CD14-positive monocyte (primary cell): ENCODE measurements at regions not wholly inside any gene's neighbourhood (a gene's known extent, or its start where the extent isn't known, plus 50 kb on each side); places are given as distances from the start of the nearest gene placed in this dataset.

ENCODE experiments used
- DNase-seq, 3 donors: peaks; one replicate each; pipeline ENCODE4 v3.0.0-alpha.2; 2011 to 2022
- H2AFZ ChIP-seq: 2 replicates; pipeline ENCODE4 v1.6.0; 2012; ENCODE audit warnings: mild to moderate bottlenecking, low read depth, low read length, inconsistent platforms; ENCODE audit not compliant: insufficient read depth, poor library complexity, severe bottlenecking
- H3K27ac ChIP-seq, 2 donors: 1 replicate in 1 of 2; 2 replicates in 1 of 2; pipeline ENCODE4 v1.5.1; 2012 to 2013; ENCODE audit warnings: low read length in 2 of 2, control low read depth in 1 of 2, inconsistent platforms in 1 of 2, low read depth in 1 of 2, mild to moderate bottlenecking in 1 of 2
- H3K27me3 ChIP-seq, 2 donors: one replicate each; pipeline versions ENCODE4 v1.6.0 to v1.6.1; 2011 to 2013; ENCODE audit warnings: low read length in 2 of 2; ENCODE audit not compliant: control insufficient read depth in 2 of 2, insufficient read depth in 2 of 2
- H3K36me3 ChIP-seq, 2 donors: replicated peaks in 1 of 2; 1 replicate in 1 of 2; 2 replicates in 1 of 2; pipeline versions ENCODE4 v1.5.1 to v1.6.1; 2012 to 2013; ENCODE audit warnings: low read length in 2 of 2, control low read depth in 1 of 2, inconsistent platforms in 1 of 2, mild to moderate bottlenecking in 1 of 2; ENCODE audit not compliant: insufficient read depth in 2 of 2, control insufficient read depth in 1 of 2
- H3K4me1 ChIP-seq, 2 donors: 1 replicate in 1 of 2; 2 replicates in 1 of 2; pipeline versions ENCODE4 v1.5.1 to v1.6.1; 2012 to 2013; ENCODE audit warnings: low read length in 2 of 2, control low read depth in 1 of 2, inconsistent platforms in 1 of 2, mild to moderate bottlenecking in 1 of 2, moderate library complexity in 1 of 2; ENCODE audit not compliant: insufficient read depth in 2 of 2, control insufficient read depth in 1 of 2
- H3K4me2 ChIP-seq: replicated peaks from 2 replicates; pipeline ENCODE3; 2012; ENCODE audit warnings: low read length, moderate library complexity, mild to moderate bottlenecking; ENCODE audit not compliant: poor library complexity, severe bottlenecking; ENCODE audit errors: extremely low read depth
- H3K4me3 ChIP-seq, 3 experiments: fragments of 200-600 bp in 1 of 3; sonication (generic) in 1 of 3; replicated peaks in 1 of 3; 1 replicate in 2 of 3; 2 replicates in 1 of 3; pipeline ENCODE4 v1.5.1; 2011 to 2013; ENCODE audit warnings: low read length in 3 of 3, mild to moderate bottlenecking in 3 of 3, control low read depth in 2 of 3, low read depth in 2 of 3, inconsistent platforms in 1 of 3, moderate library complexity in 1 of 3
- H3K79me2 ChIP-seq: 2 replicates; pipeline ENCODE4 v1.6.0; 2012; ENCODE audit warnings: mild to moderate bottlenecking, control low read depth, inconsistent platforms, low read length, moderate library complexity; ENCODE audit not compliant: insufficient read depth
- H3K9ac ChIP-seq: 2 replicates; pipeline ENCODE4 v1.6.0; 2017; ENCODE audit warnings: low read length, mild to moderate bottlenecking; ENCODE audit not compliant: insufficient read depth, poor library complexity, severe bottlenecking
- H3K9me3 ChIP-seq, 2 donors: replicated peaks in 1 of 2; 1 replicate in 1 of 2; 2 replicates in 1 of 2; pipeline versions ENCODE4 v1.5.1 to v1.6.1; 2012 to 2013; ENCODE audit warnings: low read length in 2 of 2, control low read depth in 1 of 2; ENCODE audit not compliant: control insufficient read depth in 1 of 2, insufficient read depth in 1 of 2
- H4K20me1 ChIP-seq: 2 replicates; pipeline ENCODE4 v1.6.0; 2012; ENCODE audit warnings: mild to moderate bottlenecking, low read length, control low read depth, moderate library complexity; ENCODE audit not compliant: insufficient read depth
- H3K27ac Mint-ChIP-seq, 7 donors: one replicate each; pipeline ENCODE4 v1.8.0; 2020; ENCODE audit warnings: mild to moderate bottlenecking in 7 of 7, mixed read lengths in 7 of 7, moderate library complexity in 6 of 7, inconsistent platforms in 2 of 7
- H3K27me3 Mint-ChIP-seq, 3 donors: one replicate each; pipeline ENCODE4 v1.8.0; 2021 to 2022; ENCODE audit warnings: low read depth in 3 of 3, mild to moderate bottlenecking in 3 of 3, mixed read lengths in 3 of 3, moderate library complexity in 3 of 3, inconsistent platforms in 1 of 3
- H3K36me3 Mint-ChIP-seq, 2 donors: one replicate each; pipeline ENCODE4 v1.8.0; 2020; ENCODE audit warnings: mixed read lengths in 2 of 2, inconsistent platforms in 1 of 2, mild to moderate bottlenecking in 1 of 2
- H3K4me1 Mint-ChIP-seq: one replicate; pipeline ENCODE4 v1.8.0; 2020; ENCODE audit warnings: mild to moderate bottlenecking, mixed read lengths
- H3K4me3 Mint-ChIP-seq, 2 donors: one replicate each; pipeline ENCODE4 v1.8.0; 2020; ENCODE audit warnings: mild to moderate bottlenecking in 2 of 2, mixed read lengths in 2 of 2, moderate library complexity in 1 of 2
- H3K9me3 Mint-ChIP-seq, 7 donors: one replicate each; pipeline ENCODE4 v1.8.0; 2020 to 2022; ENCODE audit warnings: mixed read lengths in 7 of 7, mild to moderate bottlenecking in 6 of 7, moderate library complexity in 6 of 7, inconsistent platforms in 2 of 7
- WGBS: methylation state at CpG from one replicate; pipeline ENCODE4 v1.1.5; 2013; ENCODE audit warnings: missing lambda C conversion rate; ENCODE audit not compliant: insufficient coverage; 5-methylcytosine and 5-hydroxymethylcytosine counted together
- intact Hi-C, 2 donors: fragments of 100-400 bp; cut with micrococcal nuclease; formaldehyde crosslinking; loops; one replicate each; pipeline versions ENCODE4 v1.15.0 to v1.15.1; 2023
- TF ChIP-seq, protein P1 (sequence below): fragments of 200-600 bp; IDR thresholded peaks from one replicate; pipeline ENCODE4 v1.8.0; 2022; ENCODE audit warnings: antibody characterized with exemption, mild to moderate bottlenecking

GRCh38 chr17:51423421-51424160, 163.2 kb downstream of the UTP18 start:
- Mint-ChIP-seq H3K27me3 (peaks cover 0 to 8% (median 3%) of the 10 kb centered on the region in 3 donors), H3K9me3 (peaks cover 0 to 2% (median 0%) of the 10 kb centered on the region in 7 donors), H3K4me1 (no peaks in the 10 kb centered on the region), H3K27ac (no peak overlapping the region), H3K4me3 (no peak overlapping the region), H3K36me3 (no peaks in the 10 kb centered on the region)
- H3K9ac ChIP-seq = no peak overlapping the region
- H3K9me3 ChIP-seq = no peaks in the 10 kb centered on the region
- TF ChIP-seq, protein P1, sequence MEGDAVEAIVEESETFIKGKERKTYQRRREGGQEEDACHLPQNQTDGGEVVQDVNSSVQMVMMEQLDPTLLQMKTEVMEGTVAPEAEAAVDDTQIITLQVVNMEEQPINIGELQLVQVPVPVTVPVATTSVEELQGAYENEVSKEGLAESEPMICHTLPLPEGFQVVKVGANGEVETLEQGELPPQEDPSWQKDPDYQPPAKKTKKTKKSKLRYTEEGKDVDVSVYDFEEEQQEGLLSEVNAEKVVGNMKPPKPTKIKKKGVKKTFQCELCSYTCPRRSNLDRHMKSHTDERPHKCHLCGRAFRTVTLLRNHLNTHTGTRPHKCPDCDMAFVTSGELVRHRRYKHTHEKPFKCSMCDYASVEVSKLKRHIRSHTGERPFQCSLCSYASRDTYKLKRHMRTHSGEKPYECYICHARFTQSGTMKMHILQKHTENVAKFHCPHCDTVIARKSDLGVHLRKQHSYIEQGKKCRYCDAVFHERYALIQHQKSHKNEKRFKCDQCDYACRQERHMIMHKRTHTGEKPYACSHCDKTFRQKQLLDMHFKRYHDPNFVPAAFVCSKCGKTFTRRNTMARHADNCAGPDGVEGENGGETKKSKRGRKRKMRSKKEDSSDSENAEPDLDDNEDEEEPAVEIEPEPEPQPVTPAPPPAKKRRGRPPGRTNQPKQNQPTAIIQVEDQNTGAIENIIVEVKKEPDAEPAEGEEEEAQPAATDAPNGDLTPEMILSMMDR = no peak
- no peaks in the 10 kb centered on the region for H3K79me2 ChIP-seq
- DNase-seq = no peak
- H3K27me3 ChIP-seq = no peaks in the 10 kb centered on the region
- no peaks in the 10 kb centered on the region for H4K20me1 ChIP-seq
- WGBS = 86% methylated on average over 1 of the region's 3 CpGs
- intact Hi-C loops = no loop called here
- H2AFZ ChIP-seq = no peak overlapping the region
- no peak overlapping the region for H3K27ac ChIP-seq
- H3K4me3 ChIP-seq = no peak overlapping the region
- H3K4me1 ChIP-seq = no peaks in the 10 kb centered on the region
- no peak overlapping the region for H3K4me2 ChIP-seq
- no peaks in the 10 kb centered on the region for H3K36me3 ChIP-seq

GRCh38 chr17:51425773-51426172, 165.4 kb downstream of the UTP18 start:
- no peaks in the 10 kb centered on the region for H3K27me3 ChIP-seq
- Mint-ChIP-seq H3K9me3 (peaks cover 0 to 2% (median 0%) of the 10 kb centered on the region in 7 donors), H3K27me3 (peaks cover 0 to 7% (median 3%) of the 10 kb centered on the region in 3 donors), H3K4me3 (no peak overlapping the region), H3K36me3 (no peaks in the 10 kb centered on the region), H3K4me1 (no peaks in the 10 kb centered on the region), H3K27ac (no peak overlapping the region)
- H3K4me3 ChIP-seq = no peak overlapping the region
- no CpG with 5 or more reads among the region's 1 CpG for WGBS
- no peak overlapping the region for H3K27ac ChIP-seq
- H4K20me1 ChIP-seq = no peaks in the 10 kb centered on the region
- H2AFZ ChIP-seq = no peak overlapping the region
- no peaks in the 10 kb centered on the region for H3K9me3 ChIP-seq
- H3K79me2 ChIP-seq = no peaks in the 10 kb centered on the region
- no peak overlapping the region for H3K9ac ChIP-seq
- TF ChIP-seq, protein P1 = no peak
- no peaks in the 10 kb centered on the region for H3K36me3 ChIP-seq
- no peak overlapping the region for H3K4me2 ChIP-seq
- intact Hi-C loops = no loop called here
- H3K4me1 ChIP-seq = no peaks in the 10 kb centered on the region
- DNase-seq = no peak
